ENCODE measurements at regions not wholly inside any gene's neighbourhood (a gene's known extent, or its start where the extent isn't known, plus 50 kb on each side); places are given as distances from the start of the nearest gene placed in this dataset.
"Not testable (repeated sequence)": the region's sequence is repeated elsewhere in the genome, so short reads cannot be mapped to it uniquely, and the experiment has no call there.

GRCh38 chr11:13150487-13150886, 127.1 kb upstream of the BMAL1 start:
- Histone ChIP-seq H3K27me3 (replicated peaks; ENCODE audit: control insufficient read depth, insufficient read depth, low read length) (no peaks in the 10 kb centered on the region), H3K36me3 (ENCODE audit: control insufficient read depth, insufficient read depth, low read length) (no peaks in the 10 kb centered on the region), H3K4me3 (replicated peaks; ENCODE audit: low read depth, low read length) (no peak overlapping the region)
- no peak for DNase-seq (ENCODE audit: extremely low read depth, insufficient read length)
- TF ChIP-seq, protein P1, sequence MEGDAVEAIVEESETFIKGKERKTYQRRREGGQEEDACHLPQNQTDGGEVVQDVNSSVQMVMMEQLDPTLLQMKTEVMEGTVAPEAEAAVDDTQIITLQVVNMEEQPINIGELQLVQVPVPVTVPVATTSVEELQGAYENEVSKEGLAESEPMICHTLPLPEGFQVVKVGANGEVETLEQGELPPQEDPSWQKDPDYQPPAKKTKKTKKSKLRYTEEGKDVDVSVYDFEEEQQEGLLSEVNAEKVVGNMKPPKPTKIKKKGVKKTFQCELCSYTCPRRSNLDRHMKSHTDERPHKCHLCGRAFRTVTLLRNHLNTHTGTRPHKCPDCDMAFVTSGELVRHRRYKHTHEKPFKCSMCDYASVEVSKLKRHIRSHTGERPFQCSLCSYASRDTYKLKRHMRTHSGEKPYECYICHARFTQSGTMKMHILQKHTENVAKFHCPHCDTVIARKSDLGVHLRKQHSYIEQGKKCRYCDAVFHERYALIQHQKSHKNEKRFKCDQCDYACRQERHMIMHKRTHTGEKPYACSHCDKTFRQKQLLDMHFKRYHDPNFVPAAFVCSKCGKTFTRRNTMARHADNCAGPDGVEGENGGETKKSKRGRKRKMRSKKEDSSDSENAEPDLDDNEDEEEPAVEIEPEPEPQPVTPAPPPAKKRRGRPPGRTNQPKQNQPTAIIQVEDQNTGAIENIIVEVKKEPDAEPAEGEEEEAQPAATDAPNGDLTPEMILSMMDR (IDR thresholded peaks at IDR 0.05; ENCODE audit: insufficient read depth, low read length, poor library complexity, severe bottlenecking): no peak

GRCh38 chr11:13152264-13152663, 125.3 kb upstream of the BMAL1 start:
- DNase-seq (ENCODE audit: extremely low read depth, insufficient read length): no peak
- H3K27me3 ChIP-seq (replicated peaks; ENCODE audit: control insufficient read depth, insufficient read depth, low read length): no peaks in the 10 kb centered on the region
- no peaks in the 10 kb centered on the region for H3K36me3 ChIP-seq (ENCODE audit: control insufficient read depth, insufficient read depth, low read length)
- TF ChIP-seq, protein P1 (IDR thresholded peaks at IDR 0.05; ENCODE audit: insufficient read depth, low read length, poor library complexity, severe bottlenecking): no peak
- no peak overlapping the region for H3K4me3 ChIP-seq (replicated peaks; ENCODE audit: low read depth, low read length)

- H3K4me3 ChIP-seq (replicated peaks; ENCODE audit: low read depth, low read length): no peak overlapping the region
- TF ChIP-seq, protein P1 (IDR thresholded peaks at IDR 0.05; ENCODE audit: insufficient read depth, low read length, poor library complexity, severe bottlenecking): peak; percentile 28
- no peaks in the 10 kb centered on the region for H3K27me3 ChIP-seq (replicated peaks; ENCODE audit: control insufficient read depth, insufficient read depth, low read length)
- no peak for DNase-seq (ENCODE audit: extremely low read depth, insufficient read length)
- no peaks in the 10 kb centered on the region for H3K36me3 ChIP-seq (ENCODE audit: control insufficient read depth, insufficient read depth, low read length)
Measured at GRCh38 chr11:13152736-13153541, 124.7 kb upstream of the BMAL1 start.

GRCh38 chr11:13154374-13154773, 123.2 kb upstream of the BMAL1 start:
- not testable (repeated sequence) for DNase-seq (ENCODE audit: extremely low read depth, insufficient read length); H3K27me3 ChIP-seq (replicated peaks; ENCODE audit: control insufficient read depth, insufficient read depth, low read length)

DNA sequence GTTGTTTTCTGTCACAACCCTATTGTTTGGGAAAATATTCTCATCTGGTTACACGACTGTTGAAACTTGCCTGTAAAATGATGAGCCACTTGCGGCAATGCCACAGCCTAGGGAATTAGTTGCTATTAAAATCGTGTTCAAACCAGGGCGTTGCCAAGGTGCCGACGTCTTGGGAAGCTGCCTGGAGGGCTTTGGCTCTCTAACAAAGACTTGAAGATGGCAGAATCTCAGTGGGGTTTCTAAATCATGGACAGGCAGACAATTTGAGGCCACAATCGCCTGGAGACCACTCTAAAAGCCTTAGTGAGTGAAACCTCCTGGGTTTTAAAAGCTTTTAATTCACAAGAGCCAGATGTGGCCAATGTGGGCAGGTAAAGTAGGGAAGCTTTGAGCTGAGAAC, 117.2 kb upstream of the BMAL1 start:
- no peak for DNase-seq (ENCODE audit: extremely low read depth, insufficient read length)
- Histone ChIP-seq H3K27me3 (replicated peaks; ENCODE audit: control insufficient read depth, insufficient read depth, low read length) (no peaks in the 10 kb centered on the region), H3K4me3 (replicated peaks; ENCODE audit: low read depth, low read length) (no peak overlapping the region), H3K36me3 (ENCODE audit: control insufficient read depth, insufficient read depth, low read length) (no peaks in the 10 kb centered on the region)
- TF ChIP-seq, protein P1 (IDR thresholded peaks at IDR 0.05; ENCODE audit: insufficient read depth, low read length, poor library complexity, severe bottlenecking): no peak

More at GRCh38 chr11:13154374-13154773, 123.2 kb upstream of the BMAL1 start:
- not testable (repeated sequence) for H3K36me3 ChIP-seq (ENCODE audit: control insufficient read depth, insufficient read depth, low read length); H3K4me3 ChIP-seq (replicated peaks; ENCODE audit: low read depth, low read length)

- Histone ChIP-seq H3K27me3 (replicated peaks; ENCODE audit: control insufficient read depth, insufficient read depth, low read length) (no peaks in the 10 kb centered on the region), H3K4me3 (replicated peaks; ENCODE audit: low read depth, low read length) (no peak overlapping the region), H3K36me3 (ENCODE audit: control insufficient read depth, insufficient read depth, low read length) (no peaks in the 10 kb centered on the region)
- no peak for DNase-seq (ENCODE audit: extremely low read depth, insufficient read length)
- TF ChIP-seq, protein P1 (IDR thresholded peaks at IDR 0.05; ENCODE audit: insufficient read depth, low read length, poor library complexity, severe bottlenecking): no peak
Measured at GRCh38 chr11:13160806-13161205, 116.8 kb upstream of the BMAL1 start.
